HG02678 (cell line): ENCODE measurements at regions not wholly inside any gene's neighbourhood (a gene's known extent, or its start where the extent isn't known, plus 50 kb on each side); places are given as distances from the start of the nearest gene placed in this dataset.

Experiments used
- ATAC-seq: cut with Tn5 transposase; IDR thresholded peaks from one replicate; pipeline ENCODE4 v1.9.1; 2021; ENCODE audit warnings: mild to moderate bottlenecking, moderate library complexity; ENCODE audit not compliant: unreplicated experiment

DNA sequence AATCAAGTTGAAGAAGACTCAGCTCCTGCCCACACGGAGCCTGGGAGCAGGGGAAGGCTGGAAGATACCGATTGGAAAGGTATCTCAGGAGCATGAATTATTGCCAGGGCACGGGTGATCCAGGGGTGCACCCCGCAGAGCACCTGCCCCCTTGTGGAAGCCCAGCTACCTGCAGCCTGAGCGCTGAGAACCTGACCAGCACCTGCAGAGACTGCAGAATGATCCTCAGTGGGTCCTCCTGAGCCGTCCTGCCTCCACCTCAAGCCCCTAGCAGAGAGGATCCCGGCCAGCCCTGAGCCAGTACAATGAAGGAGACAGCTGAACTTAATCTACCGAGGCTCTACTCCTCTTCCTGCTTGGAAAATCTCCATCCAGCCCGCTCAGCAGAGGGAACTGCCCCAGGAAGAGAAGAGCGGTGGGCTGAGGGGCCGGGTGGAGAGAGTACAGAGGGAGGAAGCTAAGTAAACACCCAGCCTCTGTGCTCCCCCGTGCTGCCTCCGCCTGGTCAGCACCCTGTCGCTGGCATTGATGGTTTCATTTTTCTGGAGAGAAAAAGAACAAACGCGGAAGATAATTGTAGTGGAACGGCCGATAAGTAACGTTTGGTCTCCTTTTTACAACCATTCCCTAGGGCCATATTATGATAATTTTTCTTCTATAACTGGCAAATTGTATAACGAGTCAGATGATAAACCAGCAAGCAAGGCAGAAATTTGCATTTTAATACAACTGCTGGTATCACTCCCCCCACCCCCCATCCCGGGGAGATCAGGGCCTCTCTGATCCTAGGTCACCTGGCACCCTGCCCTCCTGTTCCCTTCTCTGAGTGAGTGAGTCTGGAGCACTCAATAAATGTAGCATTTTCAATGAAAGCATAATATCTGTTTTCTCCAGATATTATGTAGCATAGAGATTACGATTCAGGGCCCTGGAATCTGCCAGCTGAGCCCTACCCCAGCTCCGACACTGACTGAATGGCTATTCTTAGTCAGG is 204.5 kb upstream of the RPL38 start:
- ATAC-seq, result peak; percentile 42

- ATAC-seq, result no peak
Observed at GRCh38 chr17:74001145-74001544, 202.3 kb upstream of the RPL38 start.

DNA sequence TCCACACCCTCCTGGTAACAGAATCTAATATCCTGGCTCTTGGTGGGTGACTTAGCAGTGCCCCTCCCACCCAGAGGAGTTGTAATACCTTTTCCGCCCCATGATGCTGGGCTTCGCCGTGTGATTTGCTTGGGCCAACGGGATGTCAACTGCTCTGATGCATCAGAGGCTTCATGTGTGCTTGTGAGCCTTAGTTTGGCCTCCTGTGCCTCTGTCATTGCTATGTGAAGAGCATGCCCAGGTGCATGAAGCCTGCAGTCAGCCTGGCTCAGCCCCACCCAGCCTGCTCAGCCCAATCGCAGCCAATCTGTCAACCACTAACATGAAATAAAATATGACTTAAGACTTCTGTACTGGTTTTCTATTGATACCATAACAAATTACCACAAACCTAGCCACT is 201.2 kb upstream of the RPL38 start:
- no peak for ATAC-seq

DNA sequence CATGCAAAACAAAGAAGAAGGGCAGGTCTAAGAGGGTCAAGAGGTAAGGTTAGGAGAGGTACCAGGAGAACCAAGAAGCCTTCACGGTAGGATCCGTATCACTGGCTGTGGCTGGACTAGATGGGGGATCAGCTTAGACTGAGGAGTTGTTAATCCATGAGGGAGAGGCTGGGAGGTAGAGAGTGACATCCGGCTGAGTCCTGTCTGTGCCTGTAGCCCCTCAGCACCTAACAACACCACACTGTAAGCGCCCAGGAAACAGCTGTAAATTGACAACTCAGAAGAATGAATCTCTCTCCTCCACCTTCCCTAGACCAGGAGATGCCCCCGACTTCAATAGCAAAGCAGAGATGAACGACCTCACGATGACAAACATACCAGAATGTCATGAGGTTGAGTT is 199.4 kb upstream of the RPL38 start:
- no peak for ATAC-seq

- ATAC-seq, result no peak
Observed at GRCh38 chr17:74005790-74006189, 197.7 kb upstream of the RPL38 start.

GRCh38 chr17:74006371-74006770 is 197.1 kb upstream of the RPL38 start:
- no peak for ATAC-seq

DNA sequence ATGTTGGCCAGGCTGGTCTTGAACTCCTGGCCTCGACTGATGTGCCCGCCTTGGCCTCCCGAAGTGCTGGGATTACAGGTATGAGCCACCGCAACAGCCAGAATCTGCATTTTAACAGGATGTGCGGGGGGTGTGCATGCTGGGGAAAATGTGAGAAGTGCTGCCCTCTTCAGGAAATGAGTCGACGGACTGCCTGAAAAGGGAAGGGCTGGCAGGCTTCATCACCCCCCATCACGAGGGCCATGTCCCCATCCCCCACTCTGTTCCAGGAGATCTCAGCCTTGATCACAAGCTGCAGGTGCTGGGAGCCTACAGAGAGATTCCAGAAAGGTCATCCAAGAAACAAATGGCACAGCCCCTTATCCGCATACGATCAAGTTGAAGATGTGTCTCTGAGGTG is 195.3 kb upstream of the RPL38 start:
- ATAC-seq, result no peak

DNA sequence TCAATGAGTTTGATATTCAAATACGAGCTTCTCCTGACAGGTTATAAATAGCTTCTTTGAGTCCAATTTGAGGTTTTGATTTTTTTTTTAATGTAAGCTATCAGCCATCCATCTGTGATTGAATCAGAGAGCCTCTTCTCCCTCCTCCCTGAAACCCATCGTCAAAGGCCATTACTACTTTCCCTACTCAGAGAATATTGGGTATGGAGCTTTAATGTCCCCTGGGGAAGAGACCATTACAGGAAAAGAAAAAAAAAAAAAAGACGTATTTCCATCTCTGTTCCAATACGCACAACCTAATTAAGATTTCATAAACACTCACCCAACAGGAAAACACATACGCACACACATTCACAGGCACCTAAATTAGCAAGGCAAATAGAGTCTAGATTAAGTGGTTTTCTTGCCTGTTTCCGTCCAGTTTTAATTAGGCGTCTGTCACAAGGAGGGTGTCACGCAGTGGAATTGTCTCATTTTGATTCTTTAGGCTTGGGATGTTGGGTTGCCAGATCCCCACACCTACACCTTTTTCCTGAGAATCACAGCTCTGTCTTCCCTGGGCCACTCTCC is 194.3 kb upstream of the RPL38 start:
- no peak for ATAC-seq

GRCh38 chr17:74010903-74011302 is 192.6 kb upstream of the RPL38 start:
- no peak for ATAC-seq

DNA sequence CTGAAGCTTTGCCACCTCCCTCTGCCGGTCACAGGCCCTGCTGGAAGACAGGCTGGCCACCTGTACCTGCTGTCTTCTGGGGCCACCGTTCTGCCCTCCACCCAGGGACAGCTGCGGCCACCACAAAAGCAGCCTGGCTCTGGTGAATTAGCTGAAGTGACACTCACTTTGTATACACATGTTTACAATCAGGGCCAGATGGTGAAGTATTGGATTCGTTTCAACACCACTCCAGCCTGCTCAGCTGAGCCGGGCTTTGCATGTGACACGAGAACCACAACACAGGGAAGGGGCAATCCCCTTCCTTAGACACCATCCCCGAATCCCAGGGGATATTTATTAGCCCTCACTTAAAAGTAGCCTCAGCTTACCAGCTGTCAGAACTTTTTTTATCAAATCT is 191.5 kb upstream of the RPL38 start:
- no peak for ATAC-seq

GRCh38 chr17:74012465-74012864 is 191.0 kb upstream of the RPL38 start:
- no peak for ATAC-seq

DNA sequence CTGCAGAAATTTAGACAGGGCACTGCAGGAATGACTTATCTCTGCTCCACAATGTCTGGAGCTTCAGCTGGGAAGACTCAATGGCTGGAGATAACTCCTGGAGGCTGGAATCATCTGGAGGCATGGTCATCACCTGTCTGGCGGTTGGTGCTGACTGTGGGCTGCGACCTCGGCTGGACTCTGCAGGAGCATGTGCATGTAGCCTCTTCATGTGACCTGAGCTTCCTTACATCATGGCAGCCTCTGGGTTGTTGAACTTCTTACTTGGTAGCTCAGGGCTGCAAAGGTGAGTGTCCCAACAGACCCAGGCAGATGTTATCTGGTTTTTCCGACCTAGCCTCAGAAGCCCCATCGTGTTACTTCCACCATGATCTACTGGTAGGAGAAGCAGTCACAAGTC is 188.2 kb upstream of the RPL38 start:
- no peak for ATAC-seq

DNA sequence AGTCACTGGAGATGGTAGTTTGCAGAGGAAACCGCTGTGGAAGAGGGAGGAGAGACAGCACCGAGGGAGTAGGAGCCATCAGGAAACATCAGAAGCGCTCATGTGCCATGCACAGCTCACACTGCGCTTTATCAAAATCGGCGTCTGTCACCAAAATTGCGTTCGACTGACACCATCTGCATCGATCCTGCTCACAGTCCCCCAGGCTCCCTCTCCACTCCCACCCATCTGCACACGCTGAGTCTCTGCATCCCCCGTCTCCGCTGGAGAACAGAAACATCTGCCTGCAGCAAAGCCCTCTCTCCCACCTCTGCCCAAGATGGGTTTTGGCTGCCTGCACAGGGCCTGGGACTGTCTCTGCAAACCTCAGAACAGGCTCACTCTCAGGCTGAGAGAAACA is 187.5 kb upstream of the RPL38 start:
- ATAC-seq, result no peak

- no peak for ATAC-seq
Observed at GRCh38 chr17:74016461-74016860, 187.0 kb upstream of the RPL38 start.

DNA sequence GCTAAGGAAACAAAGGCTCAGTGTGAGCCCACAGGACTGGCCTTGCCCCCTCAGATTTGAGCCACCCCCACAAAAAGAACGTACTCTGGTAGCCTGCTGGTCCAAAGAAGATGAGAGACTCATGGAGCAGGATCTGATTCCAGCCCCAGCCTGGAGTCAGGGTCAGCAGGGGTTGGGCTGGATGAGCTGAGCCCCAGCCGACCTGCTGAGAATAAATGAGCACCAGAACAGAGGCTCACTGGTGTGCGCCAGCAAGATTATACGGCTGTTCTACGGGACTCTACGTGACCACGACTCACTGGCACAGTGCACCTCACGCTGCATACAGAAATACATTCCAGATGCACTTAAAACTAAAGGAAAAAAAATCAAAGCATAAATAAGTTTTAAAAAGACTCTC is 186.0 kb upstream of the RPL38 start:
- no peak for ATAC-seq

DNA sequence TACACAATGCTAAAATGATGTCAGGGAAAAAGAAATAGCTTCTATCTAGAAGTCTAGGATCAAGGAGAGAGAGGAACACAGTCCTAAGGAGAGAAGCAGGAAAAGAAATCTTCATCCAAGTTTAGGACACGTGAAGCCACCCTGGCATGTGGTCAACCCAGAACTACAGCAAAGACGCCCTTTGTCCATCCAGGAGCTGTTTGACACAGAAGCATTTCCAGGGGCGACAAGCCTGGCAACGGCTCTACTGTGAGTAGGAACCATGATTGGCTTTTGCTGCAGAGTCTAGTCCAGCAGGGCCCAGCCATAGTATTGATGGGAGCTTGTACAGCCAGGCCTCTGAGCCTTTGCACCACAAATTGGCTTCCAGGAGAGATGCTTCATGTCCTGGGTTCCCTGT is 185.4 kb upstream of the RPL38 start:
- no peak for ATAC-seq

DNA sequence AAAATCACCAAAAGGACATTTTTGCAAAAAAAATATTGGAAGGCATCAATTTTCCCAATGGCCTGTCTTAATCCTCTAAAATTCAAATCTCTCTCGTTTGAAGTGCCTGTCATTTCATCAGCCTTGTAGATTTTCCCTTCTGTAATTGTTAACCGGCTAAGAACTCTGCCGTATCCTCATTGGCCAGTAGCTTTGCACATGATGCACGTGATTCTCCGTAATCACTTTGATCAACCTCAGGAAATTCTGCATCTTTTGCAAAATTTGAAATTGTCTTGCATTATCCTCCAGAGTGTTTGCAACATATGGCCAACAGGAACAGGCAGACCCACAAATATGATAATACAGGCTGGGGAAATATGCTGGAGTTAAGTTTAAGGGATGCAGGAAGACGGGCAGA is 184.2 kb upstream of the RPL38 start:
- ATAC-seq, result no peak

DNA sequence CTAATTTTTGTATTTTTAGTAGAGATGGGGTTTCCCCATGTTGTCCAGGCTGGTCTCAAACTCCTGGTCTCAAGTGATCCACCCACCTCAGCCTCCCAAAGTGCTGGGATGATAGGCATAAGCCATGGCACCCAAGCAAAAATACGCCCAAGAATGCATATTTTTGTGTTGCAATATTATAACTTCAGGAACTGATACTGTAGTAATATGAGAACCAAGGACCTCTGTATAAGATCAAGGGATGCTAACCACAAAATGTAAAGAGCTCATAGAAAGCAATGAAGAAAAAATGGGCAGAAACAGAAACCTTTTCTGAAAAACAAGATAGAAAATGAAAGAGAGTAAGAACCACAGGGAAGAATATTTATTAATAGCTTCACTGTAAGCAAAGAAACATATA is 183.6 kb upstream of the RPL38 start:
- ATAC-seq, result no peak

GRCh38 chr17:74020522-74020921 is 183.0 kb upstream of the RPL38 start:
- ATAC-seq, result no peak

- no peak for ATAC-seq
Observed at GRCh38 chr17:74024871-74025531, 178.5 kb upstream of the RPL38 start.

- ATAC-seq, result no peak
Observed at GRCh38 chr17:74027444-74027843, 176.0 kb upstream of the RPL38 start.
